ENCODE measurements at regions not wholly inside any gene's neighbourhood (a gene's known extent, or its start where the extent isn't known, plus 50 kb on each side); places are given as distances from the start of the nearest gene placed in this dataset.

GRCh38 chr1:66464351-66464750, 69.6 kb upstream of the SGIP1 start:
- Histone ChIP-seq H2AK5ac (ENCODE audit: insufficient read length, low read length) (no peak overlapping the region), H3K9ac (ENCODE audit: extremely low read depth, insufficient read length, low read length) (no peak overlapping the region), H4K5ac (ENCODE audit: insufficient read length, low read depth, low read length) (no peak overlapping the region), H4K8ac (replicated peaks; ENCODE audit: insufficient read length, low read depth, low read length) (no peak overlapping the region), H3K4me1 (ENCODE audit: insufficient read depth, low read length) (no peaks in the 10 kb centered on the region), H3K27ac (ENCODE audit: insufficient read length, low read depth, low read length) (no peak overlapping the region), H2AFZ (ENCODE audit: low read length) (no peak overlapping the region), H2BK15ac (ENCODE audit: low read depth, low read length) (no peak overlapping the region), H3K4ac (ENCODE audit: low read depth, low read length) (no peak overlapping the region), H3K23ac (ENCODE audit: insufficient read length, low read depth, low read length) (no peak overlapping the region), H2BK5ac (ENCODE audit: insufficient read length, low read length) (no peak overlapping the region), H2BK120ac (ENCODE audit: low read depth, low read length, poor library complexity, severe bottlenecking) (no peak overlapping the region), H2BK12ac (ENCODE audit: insufficient read length, low read depth, low read length) (no peak overlapping the region), H3K27me3 (ENCODE audit: insufficient read depth, low read length) (no peaks in the 10 kb centered on the region), H3K18ac (ENCODE audit: insufficient read length, low read depth, low read length) (no peak overlapping the region), H3K14ac (ENCODE audit: insufficient read depth, low read length) (no peak overlapping the region), H3T11ph (ENCODE audit: low read length) (no peak overlapping the region), H4K91ac (ENCODE audit: insufficient read length, low read depth, low read length) (no peak overlapping the region), H3K79me2 (ENCODE audit: insufficient read depth, low read length) (no peaks in the 10 kb centered on the region), H3K56ac (ENCODE audit: insufficient read length, low read depth, low read length) (no peak overlapping the region), H3K79me1 (ENCODE audit: insufficient read depth, low read depth, low read length, poor library complexity, severe bottlenecking) (no peaks in the 10 kb centered on the region), H3K9me3 (ENCODE audit: control insufficient read depth, low read depth, low read length) (no peaks in the 10 kb centered on the region), H3K4me2 (ENCODE audit: insufficient read depth, insufficient read length, low read length) (no peak overlapping the region), H2BK20ac (ENCODE audit: low read depth, low read length, poor library complexity, severe bottlenecking) (no peak overlapping the region), H3K23me2 (ENCODE audit: insufficient read length, low read depth, low read length, poor library complexity, severe bottlenecking) (no peaks in the 10 kb centered on the region), H4K20me1 (ENCODE audit: control insufficient read depth, insufficient read depth, insufficient read length) (no peaks in the 10 kb centered on the region)
- no peak for DNase-seq
- Mint-ChIP-seq H3K9me3 (peaks cover 11 to 24% of the 10 kb centered on the region in 2 experiments), H3K27ac (no peak overlapping the region), H3K27me3 (ENCODE audit: low read depth) (no peaks in the 10 kb centered on the region), H3K4me3 (no peak overlapping the region), H3K36me3 (ENCODE audit: insufficient read depth in 1 of 3, low read depth in 3 of 3) (peaks cover 0 to 23% (median 16%) of the 10 kb centered on the region in 3 experiments; a peak in 4 of 7 replicates), H3K4me1 (no peaks in the 10 kb centered on the region)
- TF ChIP-seq, protein P1, sequence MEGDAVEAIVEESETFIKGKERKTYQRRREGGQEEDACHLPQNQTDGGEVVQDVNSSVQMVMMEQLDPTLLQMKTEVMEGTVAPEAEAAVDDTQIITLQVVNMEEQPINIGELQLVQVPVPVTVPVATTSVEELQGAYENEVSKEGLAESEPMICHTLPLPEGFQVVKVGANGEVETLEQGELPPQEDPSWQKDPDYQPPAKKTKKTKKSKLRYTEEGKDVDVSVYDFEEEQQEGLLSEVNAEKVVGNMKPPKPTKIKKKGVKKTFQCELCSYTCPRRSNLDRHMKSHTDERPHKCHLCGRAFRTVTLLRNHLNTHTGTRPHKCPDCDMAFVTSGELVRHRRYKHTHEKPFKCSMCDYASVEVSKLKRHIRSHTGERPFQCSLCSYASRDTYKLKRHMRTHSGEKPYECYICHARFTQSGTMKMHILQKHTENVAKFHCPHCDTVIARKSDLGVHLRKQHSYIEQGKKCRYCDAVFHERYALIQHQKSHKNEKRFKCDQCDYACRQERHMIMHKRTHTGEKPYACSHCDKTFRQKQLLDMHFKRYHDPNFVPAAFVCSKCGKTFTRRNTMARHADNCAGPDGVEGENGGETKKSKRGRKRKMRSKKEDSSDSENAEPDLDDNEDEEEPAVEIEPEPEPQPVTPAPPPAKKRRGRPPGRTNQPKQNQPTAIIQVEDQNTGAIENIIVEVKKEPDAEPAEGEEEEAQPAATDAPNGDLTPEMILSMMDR (conservative IDR thresholded peaks at IDR 0.05) = no peak

Data from H9 (cell line).